GM20000 (cell line): ENCODE measurements at regions not wholly inside any gene's neighbourhood (a gene's known extent, or its start where the extent isn't known, plus 50 kb on each side); places are given as distances from the start of the nearest gene placed in this dataset.

ENCODE experiments used
- DNase-seq: peaks from one replicate; pipeline ENCODE4 v3.0.0; 2012; ENCODE audit warnings: low spot score
- CTCF ChIP-seq: IDR thresholded peaks from 2 replicates; pipeline ENCODE4 v1.5.1; 2012; ENCODE audit warnings: mild to moderate bottlenecking, control low read depth; ENCODE audit errors: extremely low read depth, missing control alignments

GRCh38 chr3:70771426-70772147 lies 459.1 kb upstream of the MDFIC2 start:
- no peak for TF ChIP-seq CTCF
- DNase-seq, result no peak

GRCh38 chr3:70770650-70771049 lies 458.2 kb upstream of the MDFIC2 start:
- no peak for TF ChIP-seq CTCF
- DNase-seq, result no peak

- TF ChIP-seq CTCF, result no peak
- no peak for DNase-seq
These were observed 453.9 kb upstream of the MDFIC2 start for GRCh38 chr3:70766301-70766700.

GRCh38 chr3:70763894-70764293 lies 451.5 kb upstream of the MDFIC2 start:
- TF ChIP-seq CTCF, result no peak

GRCh38 chr3:70757658-70758057 lies 445.2 kb upstream of the MDFIC2 start:
- no peak for DNase-seq

More at GRCh38 chr3:70763894-70764293, 451.5 kb upstream of the MDFIC2 start:
- DNase-seq, result no peak

GRCh38 chr3:70755526-70755925 lies 443.1 kb upstream of the MDFIC2 start:
- DNase-seq, result no peak
- TF ChIP-seq CTCF, result no peak

More at GRCh38 chr3:70757658-70758057, 445.2 kb upstream of the MDFIC2 start:
- TF ChIP-seq CTCF, result no peak

GRCh38 chr3:70754314-70754713 lies 441.9 kb upstream of the MDFIC2 start:
- DNase-seq, result no peak
- TF ChIP-seq CTCF, result no peak
